ENCODE measurements at regions not wholly inside any gene's neighbourhood (a gene's known extent, or its start where the extent isn't known, plus 50 kb on each side); places are given as distances from the start of the nearest gene placed in this dataset.

- DNase-seq: no peak
These were observed 127.7 kb downstream of the MN1 start for GRCh38 chr22:27673839-27674238.

DNA sequence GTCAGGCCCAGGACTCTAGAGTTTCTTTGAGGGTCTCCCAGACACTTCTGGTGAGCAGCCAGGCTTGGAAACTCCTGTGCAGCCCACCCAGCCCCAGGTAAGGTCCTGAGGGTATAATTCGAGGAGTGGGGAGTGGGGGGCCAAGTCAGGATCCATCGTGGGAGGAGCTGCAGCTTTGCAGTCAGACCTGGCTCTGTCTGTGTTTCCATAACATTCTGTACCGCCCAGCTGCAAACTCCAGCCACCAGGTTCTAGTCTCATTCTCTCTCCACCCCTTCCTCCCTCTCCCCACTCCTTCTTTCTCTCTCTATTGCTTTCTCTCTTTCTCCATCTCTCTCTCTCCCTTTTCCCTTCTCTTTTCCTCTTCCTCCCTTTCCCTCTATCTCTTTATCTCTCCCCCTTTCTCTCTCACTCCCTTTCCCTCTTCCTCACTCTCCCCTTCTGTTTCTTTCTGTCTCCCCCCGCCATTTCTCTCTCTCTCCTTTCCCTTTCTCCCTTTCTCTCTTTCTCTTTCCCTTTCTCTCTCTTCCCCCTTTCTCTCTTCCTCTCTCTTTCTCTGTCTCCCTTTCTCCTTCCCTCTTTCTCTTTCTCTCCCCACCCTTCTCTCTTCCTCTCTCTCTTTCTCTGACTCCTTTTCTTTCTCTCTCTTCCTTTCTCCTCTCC is 127.2 kb downstream of the MN1 start:
- no peak for DNase-seq

GRCh38 chr22:27676545-27677213 is 124.9 kb downstream of the MN1 start:
- no peak for DNase-seq

DNA sequence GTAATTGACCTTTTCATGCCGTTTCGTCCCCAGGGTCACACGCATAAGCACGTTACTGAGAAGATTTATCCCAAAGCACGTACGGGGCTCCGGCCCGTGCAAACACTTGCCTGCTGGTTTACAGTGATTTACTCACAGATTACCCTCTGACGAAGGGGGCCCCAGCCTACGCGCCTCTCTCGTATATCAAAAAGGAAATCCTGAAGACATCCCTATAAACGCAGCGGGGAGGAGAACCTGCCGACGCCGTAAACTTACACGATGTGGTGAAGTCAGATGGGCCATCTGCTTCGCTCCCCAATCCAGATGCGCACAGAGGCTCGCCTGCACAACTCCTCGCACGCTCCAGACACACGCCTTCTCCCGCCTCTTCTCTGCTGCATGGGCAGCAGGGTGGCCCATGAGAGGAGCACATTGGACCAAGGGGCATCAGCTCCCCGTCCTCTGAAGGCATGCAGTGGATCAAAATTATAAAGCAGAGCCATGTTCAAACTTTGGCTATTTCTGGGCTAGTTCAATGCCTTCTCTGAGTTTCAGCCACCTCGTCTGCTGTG is 123.6 kb downstream of the MN1 start:
- no peak for DNase-seq

DNA sequence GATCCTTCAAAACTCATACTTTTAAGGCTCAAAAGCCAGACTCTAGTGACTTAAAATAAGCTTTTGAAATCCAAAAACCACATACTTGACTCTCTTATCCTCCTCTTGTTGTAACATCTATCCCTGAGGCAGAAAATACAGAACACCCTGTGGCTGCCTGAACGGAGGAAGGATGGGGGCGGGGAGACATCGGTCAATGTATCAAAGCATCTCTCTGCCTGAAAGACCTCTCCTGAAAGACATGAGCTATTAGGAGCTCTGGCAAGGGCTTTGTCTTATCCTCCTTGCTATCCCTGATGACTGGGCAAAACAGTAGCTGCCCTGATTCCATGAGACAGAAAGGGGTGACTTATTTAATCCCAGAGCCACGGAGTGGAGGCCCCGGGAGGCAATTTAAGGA is 122.4 kb downstream of the MN1 start:
- DNase-seq: no peak

- DNase-seq: no peak
These were observed 121.7 kb downstream of the MN1 start for GRCh38 chr22:27679693-27680488.

- DNase-seq: no peak
These were observed 120.9 kb downstream of the MN1 start for GRCh38 chr22:27680636-27681035.

GRCh38 chr22:27681037-27681436 is 120.5 kb downstream of the MN1 start:
- no peak for DNase-seq

DNA sequence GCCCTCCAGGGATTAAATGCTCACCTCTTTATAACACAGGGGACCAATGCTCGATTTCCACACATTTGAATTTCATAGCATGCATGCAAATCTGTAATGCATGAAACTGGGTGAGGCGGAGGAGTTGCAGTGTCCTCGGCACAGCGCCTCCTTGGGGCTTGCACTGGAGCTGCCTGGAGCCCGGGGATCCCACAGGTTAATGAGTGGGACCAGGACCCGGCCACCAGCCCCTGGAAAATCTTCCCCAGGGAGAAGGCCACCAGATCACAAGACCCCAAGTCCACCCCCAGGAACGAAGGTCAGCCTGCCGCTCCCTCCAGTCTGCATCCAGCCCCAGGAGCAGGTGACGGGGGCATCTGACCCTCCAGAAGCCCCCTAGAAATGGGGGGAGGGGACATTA is 119.1 kb downstream of the MN1 start:
- DNase-seq: no peak

GRCh38 chr22:27684901-27685300 is 116.7 kb downstream of the MN1 start:
- DNase-seq: no peak

DNA sequence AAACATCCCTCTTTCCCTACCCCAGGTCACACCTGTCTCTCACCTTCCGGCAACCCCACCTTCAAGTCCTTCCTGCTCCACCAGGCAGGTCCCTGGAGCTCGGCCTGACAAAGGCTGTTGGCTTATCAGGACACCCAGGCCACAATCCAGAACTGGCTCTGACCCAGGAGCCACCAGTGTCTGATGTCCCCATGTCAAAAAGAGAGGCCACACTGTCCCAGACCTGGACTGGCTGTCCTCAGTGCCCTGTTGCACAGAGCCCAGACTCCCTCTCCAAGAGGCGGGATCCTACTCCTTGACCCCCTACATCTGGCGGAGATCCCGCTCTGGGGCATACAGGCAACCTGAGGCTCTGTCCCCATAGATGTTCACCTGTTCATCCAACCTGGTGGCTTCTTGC is 116.0 kb downstream of the MN1 start:
- DNase-seq: no peak

DNA sequence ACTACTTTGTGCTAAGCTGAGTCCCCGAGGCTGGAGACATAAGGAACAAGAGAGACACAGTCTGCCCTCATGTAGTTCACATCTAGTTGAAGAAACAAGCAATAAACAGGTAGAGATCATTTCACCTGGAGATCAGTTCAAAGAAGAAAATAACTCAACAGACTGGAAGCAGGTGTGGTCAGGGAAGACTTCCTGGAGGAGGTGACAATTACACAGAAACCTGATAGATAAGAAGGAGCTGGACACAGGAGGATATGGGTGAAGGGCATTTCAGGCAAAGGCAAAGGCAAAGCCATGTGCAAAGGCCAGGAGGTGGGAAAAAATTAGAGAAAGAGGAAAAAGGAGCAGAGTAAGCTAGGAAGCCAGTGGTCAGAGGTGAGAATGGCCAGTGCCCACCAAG is 115.6 kb downstream of the MN1 start:
- no peak for DNase-seq

- DNase-seq: peak; percentile 72
These were observed 115.0 kb downstream of the MN1 start for GRCh38 chr22:27686534-27686933.

GRCh38 chr22:27687984-27688545 is 113.5 kb downstream of the MN1 start:
- no peak for DNase-seq

- no peak for DNase-seq
These were observed 111.9 kb downstream of the MN1 start for GRCh38 chr22:27689664-27690063.

DNA sequence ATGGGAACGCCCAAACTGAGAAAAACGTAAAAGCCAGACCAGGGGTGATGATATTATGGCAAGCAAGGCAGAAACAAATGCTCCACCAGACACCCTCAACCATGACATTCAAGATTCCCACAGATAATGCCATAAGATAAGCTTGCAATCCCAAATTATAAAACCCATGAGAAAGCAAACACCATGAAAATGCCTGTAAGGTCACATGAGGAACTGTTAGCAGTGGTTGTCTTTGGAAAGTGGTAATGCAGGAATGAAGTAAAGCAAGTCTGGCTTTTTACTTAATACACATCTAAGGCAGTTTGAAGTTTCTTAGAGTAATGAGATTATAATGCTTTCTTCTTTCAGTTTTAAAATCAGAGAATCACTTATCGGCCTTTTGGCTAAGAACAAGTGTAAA is 111.0 kb downstream of the MN1 start:
- no peak for DNase-seq

GRCh38 chr22:27692243-27692642 is 109.3 kb downstream of the MN1 start:
- DNase-seq: no peak

- DNase-seq: no peak
These were observed 105.6 kb downstream of the MN1 start for GRCh38 chr22:27695925-27696324.

GRCh38 chr22:27697888-27698287 is 103.7 kb downstream of the MN1 start:
- DNase-seq: no peak

All from occipital lobe (tissue), 1 donor.